ENCODE measurements at regions not wholly inside any gene's neighbourhood (a gene's known extent, or its start where the extent isn't known, plus 50 kb on each side); places are given as distances from the start of the nearest gene placed in this dataset.
"Not testable (repeated sequence)": the region's sequence is repeated elsewhere in the genome, so short reads cannot be mapped to it uniquely, and the experiment has no call there.

- DNase-seq = no peak
Measured at GRCh38 chr12:58607805-58608204, 312.5 kb downstream of the LRIG3 start.

GRCh38 chr12:58608711-58609110, 311.6 kb downstream of the LRIG3 start:
- no peak for DNase-seq

- DNase-seq = no peak
Measured at GRCh38 chr12:58615047-58615446, 305.3 kb downstream of the LRIG3 start.

GRCh38 chr12:58615576-58615975, 304.7 kb downstream of the LRIG3 start:
- no peak for DNase-seq

GRCh38 chr12:58616618-58617017, 303.7 kb downstream of the LRIG3 start:
- no peak for DNase-seq

- DNase-seq = no peak
Measured at GRCh38 chr12:58621126-58621525, 299.2 kb downstream of the LRIG3 start.

- DNase-seq = no peak
Measured at GRCh38 chr12:58629376-58629775, 290.9 kb downstream of the LRIG3 start.

GRCh38 chr12:58633479-58633878, 286.8 kb downstream of the LRIG3 start:
- DNase-seq = no peak

GRCh38 chr12:58639318-58639934, 280.9 kb downstream of the LRIG3 start:
- DNase-seq = no peak

- DNase-seq = no peak
Measured at GRCh38 chr12:58640314-58640713, 280.0 kb downstream of the LRIG3 start.

- no peak for DNase-seq
Measured at GRCh38 chr12:58645946-58646345, 274.4 kb downstream of the LRIG3 start.

- no peak for DNase-seq
Measured at GRCh38 chr12:58647495-58647894, 272.8 kb downstream of the LRIG3 start.

GRCh38 chr12:58648176-58648575, 272.1 kb downstream of the LRIG3 start:
- DNase-seq = no peak

- no peak for DNase-seq
Measured at GRCh38 chr12:58651850-58652249, 268.5 kb downstream of the LRIG3 start.

GRCh38 chr12:58654021-58654420, 266.3 kb downstream of the LRIG3 start:
- no peak for DNase-seq

GRCh38 chr12:58655375-58655774, 264.9 kb downstream of the LRIG3 start:
- DNase-seq = no peak

- DNase-seq = no peak
Measured at GRCh38 chr12:58656254-58657009, 263.9 kb downstream of the LRIG3 start.

GRCh38 chr12:58657190-58657589, 263.1 kb downstream of the LRIG3 start:
- DNase-seq = no peak

- DNase-seq = no peak
Measured at GRCh38 chr12:58665375-58665774, 254.9 kb downstream of the LRIG3 start.

GRCh38 chr12:58668233-58668632, 252.1 kb downstream of the LRIG3 start:
- no peak for DNase-seq

- DNase-seq = no peak
Measured at GRCh38 chr12:58668871-58669270, 251.4 kb downstream of the LRIG3 start.

GRCh38 chr12:58670623-58671022, 249.7 kb downstream of the LRIG3 start:
- no peak for DNase-seq

GRCh38 chr12:58671196-58671595, 249.1 kb downstream of the LRIG3 start:
- DNase-seq = no peak

GRCh38 chr12:58673021-58673420, 247.3 kb downstream of the LRIG3 start:
- no peak for DNase-seq

GRCh38 chr12:58677833-58678232, 242.5 kb downstream of the LRIG3 start:
- not testable (repeated sequence) for DNase-seq
